Hepatocyte (in vitro differentiated cells): ENCODE measurements at regions not wholly inside any gene's neighbourhood (a gene's known extent, or its start where the extent isn't known, plus 50 kb on each side); places are given as distances from the start of the nearest gene placed in this dataset.

Experiments
- EZH2 ChIP-seq: fragments of 200-600 bp; sonication (generic); IDR thresholded peaks from 2 replicates; pipeline ENCODE4 v1.6.1; 2016; ENCODE audit warnings: antibody characterized with exemption, mild to moderate bottlenecking, borderline replicate concordance
- EZH2phosphoT487 ChIP-seq: fragments of 200-600 bp; sonication (generic); IDR thresholded peaks from one replicate; pipeline ENCODE4 v1.6.1; 2018; ENCODE audit warnings: antibody characterized with exemption, mild to moderate bottlenecking, low read depth, moderate library complexity; ENCODE audit not compliant: unreplicated experiment, severe bottlenecking
- TF ChIP-seq, protein P1 (sequence below): fragments of 200-600 bp; sonication (generic); IDR thresholded peaks from 2 replicates; pipeline ENCODE4 v1.5.1; 2016; ENCODE audit warnings: antibody characterized with exemption, mild to moderate bottlenecking; ENCODE audit not compliant: poor library complexity

DNA sequence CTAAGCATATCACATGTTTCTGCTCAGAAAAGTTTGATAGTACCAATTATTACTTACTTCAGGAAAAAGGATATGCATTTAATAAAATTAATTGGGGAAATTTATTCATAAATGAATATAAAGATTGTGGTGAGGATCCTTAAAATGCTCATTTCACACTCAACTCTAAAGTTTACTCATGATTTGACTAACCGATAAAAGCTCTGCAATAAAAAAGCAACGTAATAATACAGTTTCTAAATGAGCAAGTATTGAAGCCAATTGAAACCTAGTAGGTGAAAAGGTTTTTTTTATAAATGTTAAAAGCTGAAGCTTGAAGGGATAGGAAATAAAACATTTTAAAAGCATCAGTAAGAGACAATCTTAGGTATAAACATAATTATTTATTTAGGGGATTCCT lies 308.3 kb upstream of the STEAP1 start:
- TF ChIP-seq, protein P1, sequence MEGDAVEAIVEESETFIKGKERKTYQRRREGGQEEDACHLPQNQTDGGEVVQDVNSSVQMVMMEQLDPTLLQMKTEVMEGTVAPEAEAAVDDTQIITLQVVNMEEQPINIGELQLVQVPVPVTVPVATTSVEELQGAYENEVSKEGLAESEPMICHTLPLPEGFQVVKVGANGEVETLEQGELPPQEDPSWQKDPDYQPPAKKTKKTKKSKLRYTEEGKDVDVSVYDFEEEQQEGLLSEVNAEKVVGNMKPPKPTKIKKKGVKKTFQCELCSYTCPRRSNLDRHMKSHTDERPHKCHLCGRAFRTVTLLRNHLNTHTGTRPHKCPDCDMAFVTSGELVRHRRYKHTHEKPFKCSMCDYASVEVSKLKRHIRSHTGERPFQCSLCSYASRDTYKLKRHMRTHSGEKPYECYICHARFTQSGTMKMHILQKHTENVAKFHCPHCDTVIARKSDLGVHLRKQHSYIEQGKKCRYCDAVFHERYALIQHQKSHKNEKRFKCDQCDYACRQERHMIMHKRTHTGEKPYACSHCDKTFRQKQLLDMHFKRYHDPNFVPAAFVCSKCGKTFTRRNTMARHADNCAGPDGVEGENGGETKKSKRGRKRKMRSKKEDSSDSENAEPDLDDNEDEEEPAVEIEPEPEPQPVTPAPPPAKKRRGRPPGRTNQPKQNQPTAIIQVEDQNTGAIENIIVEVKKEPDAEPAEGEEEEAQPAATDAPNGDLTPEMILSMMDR = no peak
- TF ChIP-seq EZH2phosphoT487 = no peak
- TF ChIP-seq EZH2 = no peak
